ENCODE measurements at regions not wholly inside any gene's neighbourhood (a gene's known extent, or its start where the extent isn't known, plus 50 kb on each side); places are given as distances from the start of the nearest gene placed in this dataset.
A peak's percentile ranks its signal among the peaks of the same experiment; 100 is the strongest.
"Not testable (repeated sequence)": the region's sequence is repeated elsewhere in the genome, so short reads cannot be mapped to it uniquely, and the experiment has no call there.

DNA sequence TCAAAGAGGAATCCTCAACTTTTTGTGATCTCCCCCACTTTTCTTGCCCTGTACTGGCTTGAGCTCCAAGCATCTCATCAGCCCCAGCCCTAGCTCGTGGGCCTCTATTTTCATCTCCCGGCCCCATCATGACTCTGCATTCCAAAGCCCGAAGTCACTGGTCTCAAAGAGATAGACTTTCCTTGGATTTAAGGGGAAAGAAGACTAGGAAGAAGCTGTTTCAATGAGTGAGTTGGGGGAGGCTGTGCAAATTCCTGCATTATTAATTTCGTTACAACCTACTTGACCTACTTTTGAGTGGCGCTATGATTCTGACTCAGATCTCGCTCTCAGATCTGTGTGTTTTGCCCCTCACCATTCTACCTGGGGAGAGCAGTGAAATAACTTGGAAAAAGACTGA lies 266.6 kb upstream of the TBL1XR1 start:
- Histone ChIP-seq H3K4me3 (no peak overlapping the region), H3K36me3 (no peaks in the 10 kb centered on the region), H3K27me3 (no peaks in the 10 kb centered on the region), H3K4me1 (ENCODE audit: low read depth) (no peaks in the 10 kb centered on the region), H3K9me3 (ENCODE audit: low read depth) (no peaks in the 10 kb centered on the region), H3K27ac (no peak overlapping the region)
- TF ChIP-seq, protein P1, sequence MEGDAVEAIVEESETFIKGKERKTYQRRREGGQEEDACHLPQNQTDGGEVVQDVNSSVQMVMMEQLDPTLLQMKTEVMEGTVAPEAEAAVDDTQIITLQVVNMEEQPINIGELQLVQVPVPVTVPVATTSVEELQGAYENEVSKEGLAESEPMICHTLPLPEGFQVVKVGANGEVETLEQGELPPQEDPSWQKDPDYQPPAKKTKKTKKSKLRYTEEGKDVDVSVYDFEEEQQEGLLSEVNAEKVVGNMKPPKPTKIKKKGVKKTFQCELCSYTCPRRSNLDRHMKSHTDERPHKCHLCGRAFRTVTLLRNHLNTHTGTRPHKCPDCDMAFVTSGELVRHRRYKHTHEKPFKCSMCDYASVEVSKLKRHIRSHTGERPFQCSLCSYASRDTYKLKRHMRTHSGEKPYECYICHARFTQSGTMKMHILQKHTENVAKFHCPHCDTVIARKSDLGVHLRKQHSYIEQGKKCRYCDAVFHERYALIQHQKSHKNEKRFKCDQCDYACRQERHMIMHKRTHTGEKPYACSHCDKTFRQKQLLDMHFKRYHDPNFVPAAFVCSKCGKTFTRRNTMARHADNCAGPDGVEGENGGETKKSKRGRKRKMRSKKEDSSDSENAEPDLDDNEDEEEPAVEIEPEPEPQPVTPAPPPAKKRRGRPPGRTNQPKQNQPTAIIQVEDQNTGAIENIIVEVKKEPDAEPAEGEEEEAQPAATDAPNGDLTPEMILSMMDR (IDR thresholded peaks at IDR 0.05; ENCODE audit: low read depth, low read length) = no peak
- DNase-seq (ENCODE audit: low read depth in 1 of 2, low spot score in 1 of 2) = peak in 1 of 2 donors; percentile 69

DNA sequence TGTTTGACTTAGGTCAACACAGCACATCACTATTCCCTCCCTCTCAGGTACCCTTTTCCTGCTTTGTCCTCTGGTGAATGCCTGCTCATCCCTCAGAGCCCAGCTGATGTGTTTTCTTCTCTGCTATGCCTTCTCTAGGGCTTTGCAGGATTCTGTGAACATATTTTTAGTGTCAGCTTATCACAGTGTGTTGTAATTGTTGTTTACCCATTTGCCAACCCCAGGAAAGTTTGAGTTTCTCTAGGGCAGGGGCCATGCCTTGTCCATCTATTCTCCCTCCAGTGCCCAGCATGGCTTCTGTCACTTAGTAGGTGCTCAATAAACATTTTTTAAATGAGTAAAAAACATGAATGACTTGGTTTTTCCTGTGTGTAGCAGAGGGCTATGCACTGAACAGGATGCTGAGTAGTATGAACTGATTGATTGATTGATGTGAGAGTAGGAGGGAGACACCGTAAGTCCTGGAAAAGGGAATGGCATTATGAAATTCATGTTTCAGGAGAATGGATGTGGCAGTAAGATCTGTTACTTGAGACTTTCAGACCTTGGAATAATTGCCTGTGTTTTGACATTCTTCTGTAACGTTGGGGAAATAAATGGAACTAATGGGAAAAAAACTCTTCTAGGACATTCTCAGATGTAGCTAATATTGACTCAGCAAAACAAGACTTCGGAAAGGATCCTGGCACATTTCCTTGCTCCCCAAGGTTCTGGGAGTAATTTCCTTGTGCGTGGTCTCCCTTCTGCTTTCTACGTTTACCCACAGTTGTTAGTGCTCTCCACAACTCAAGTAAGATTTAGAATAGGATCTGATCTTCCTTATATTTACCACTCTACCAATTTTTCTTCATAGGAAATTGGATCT lies 267.3 kb upstream of the TBL1XR1 start:
- Histone ChIP-seq H3K27ac (no peak overlapping the region), H3K36me3 (no peaks in the 10 kb centered on the region), H3K9me3 (ENCODE audit: low read depth) (no peaks in the 10 kb centered on the region), H3K4me1 (ENCODE audit: low read depth) (no peaks in the 10 kb centered on the region), H3K4me3 (no peak overlapping the region), H3K27me3 (no peaks in the 10 kb centered on the region)
- peak in 1 of 2 donors; percentile 44 for DNase-seq (ENCODE audit: low read depth in 1 of 2, low spot score in 1 of 2)
- TF ChIP-seq, protein P1 (IDR thresholded peaks at IDR 0.05; ENCODE audit: low read depth, low read length) = no peak

DNA sequence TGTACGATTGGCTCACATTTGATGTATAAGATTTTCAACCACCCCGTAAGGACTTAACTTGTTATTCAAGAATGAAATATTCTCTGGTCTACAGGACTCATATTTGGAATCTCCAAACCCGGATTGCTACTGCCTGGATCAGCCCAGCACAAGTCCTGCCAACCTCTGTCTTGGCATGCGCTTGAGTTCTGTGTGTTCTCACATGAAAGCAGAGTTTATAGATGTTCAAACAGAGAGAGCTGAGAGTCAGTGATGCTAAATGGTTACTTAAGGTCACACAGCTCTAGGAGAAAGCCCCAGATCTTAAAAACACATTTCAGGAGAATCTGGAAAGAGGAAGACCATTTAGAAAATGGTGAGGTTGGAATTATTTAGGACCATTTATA lies 268.0 kb upstream of the TBL1XR1 start:
- no peaks in the 10 kb centered on the region for H3K4me1 ChIP-seq (ENCODE audit: low read depth)
- no peak for DNase-seq (ENCODE audit: low read depth in 1 of 2, low spot score in 1 of 2)
- no peaks in the 10 kb centered on the region for H3K9me3 ChIP-seq (ENCODE audit: low read depth)
- no peak overlapping the region for H3K4me3 ChIP-seq
- H3K36me3 ChIP-seq = no peaks in the 10 kb centered on the region
- TF ChIP-seq, protein P1 (IDR thresholded peaks at IDR 0.05; ENCODE audit: low read depth, low read length) = no peak
- no peak overlapping the region for H3K27ac ChIP-seq
- H3K27me3 ChIP-seq = no peaks in the 10 kb centered on the region

DNA sequence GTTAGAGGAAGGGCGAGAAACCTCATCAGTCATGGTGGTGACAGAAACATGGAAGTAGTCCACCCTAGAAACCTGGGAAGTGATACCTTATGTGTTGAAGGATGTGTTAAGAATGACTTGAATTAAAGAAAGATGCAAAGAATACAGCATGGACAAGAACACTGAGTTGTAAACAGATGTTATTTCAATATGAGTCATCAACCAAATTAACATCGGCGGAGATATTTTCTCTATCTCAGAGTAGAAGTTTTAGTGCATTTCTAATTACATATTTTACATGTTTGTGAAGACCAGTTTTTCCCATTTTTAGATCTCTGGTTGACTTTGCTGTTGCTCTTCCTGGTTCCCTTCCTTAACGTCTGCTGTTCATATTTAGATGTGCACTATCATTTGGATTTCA lies 268.8 kb upstream of the TBL1XR1 start:
- H3K4me1 ChIP-seq (ENCODE audit: low read depth) = no peaks in the 10 kb centered on the region
- no peak overlapping the region for H3K4me3 ChIP-seq
- H3K27me3 ChIP-seq = no peaks in the 10 kb centered on the region
- H3K36me3 ChIP-seq = no peaks in the 10 kb centered on the region
- no peak overlapping the region for H3K27ac ChIP-seq
- H3K9me3 ChIP-seq (ENCODE audit: low read depth) = no peaks in the 10 kb centered on the region
- TF ChIP-seq, protein P1 (IDR thresholded peaks at IDR 0.05; ENCODE audit: low read depth, low read length) = no peak
- peak in 1 of 2 donors; percentile 34 for DNase-seq (ENCODE audit: low read depth in 1 of 2, low spot score in 1 of 2)

DNA sequence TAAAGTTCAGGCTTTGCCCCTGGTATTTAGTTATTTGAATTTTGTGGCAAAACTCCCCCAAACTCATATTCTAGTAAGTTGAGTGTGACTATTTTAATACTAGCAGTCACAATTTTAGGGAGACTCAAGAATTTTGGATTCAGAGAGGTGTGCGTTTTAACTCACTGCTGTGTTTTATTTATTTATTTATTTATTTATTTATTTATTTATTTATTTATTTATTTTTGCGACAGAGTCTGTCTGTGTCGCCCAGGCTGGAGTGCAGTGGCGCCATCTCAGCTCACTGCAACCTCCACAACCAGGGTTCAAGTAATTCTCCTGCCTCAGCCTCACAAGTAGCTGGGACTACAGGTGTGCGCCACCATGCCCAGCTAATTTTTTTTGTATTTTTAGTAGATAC lies 269.3 kb upstream of the TBL1XR1 start:
- H3K9me3 ChIP-seq (ENCODE audit: low read depth); H3K4me1 ChIP-seq (ENCODE audit: low read depth); DNase-seq (ENCODE audit: low read depth in 1 of 2, low spot score in 1 of 2); H3K36me3 ChIP-seq; H3K27me3 ChIP-seq; H3K27ac ChIP-seq; H3K4me3 ChIP-seq: not testable (repeated sequence)

DNA sequence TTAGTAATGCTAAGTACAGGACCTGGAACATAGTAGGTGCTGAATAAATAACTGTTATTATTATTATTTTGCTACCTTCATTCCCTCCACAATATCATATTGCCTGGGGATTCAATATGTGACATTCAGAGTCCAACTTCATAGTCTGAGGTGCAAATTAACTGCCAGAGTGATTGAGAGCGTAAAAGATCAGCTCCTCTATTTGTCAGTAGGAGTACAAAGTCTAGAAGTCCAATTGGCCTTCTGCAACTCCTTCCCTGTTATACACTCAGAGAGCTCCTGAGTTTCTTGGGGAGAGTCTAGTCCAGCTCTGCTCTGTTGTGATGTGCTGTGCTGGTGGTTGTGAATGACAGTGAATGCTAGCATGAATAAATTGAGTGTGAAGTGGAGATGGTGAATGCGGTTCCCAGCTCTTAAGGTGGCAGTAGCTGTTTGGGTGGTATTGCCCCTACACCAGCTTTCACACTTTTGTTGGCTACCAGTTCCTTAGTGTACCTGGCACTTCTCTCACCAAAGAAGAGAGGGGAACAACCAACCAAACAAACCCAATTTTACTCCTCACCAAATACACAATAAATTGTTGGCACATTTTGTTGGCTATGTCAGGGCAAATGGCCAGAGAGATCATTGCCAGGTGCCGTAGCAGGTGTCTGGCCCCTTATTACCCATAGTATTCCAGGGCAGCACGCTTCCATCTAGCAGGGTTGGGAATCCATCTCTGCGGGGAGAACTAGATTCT lies 270.1 kb upstream of the TBL1XR1 start:
- TF ChIP-seq, protein P1 (IDR thresholded peaks at IDR 0.05; ENCODE audit: low read depth, low read length) = no peak
- no peak overlapping the region for H3K27ac ChIP-seq
- no peaks in the 10 kb centered on the region for H3K4me1 ChIP-seq (ENCODE audit: low read depth)
- DNase-seq (ENCODE audit: low read depth in 1 of 2, low spot score in 1 of 2) = no peak
- H3K27me3 ChIP-seq = no peaks in the 10 kb centered on the region
- no peaks in the 10 kb centered on the region for H3K36me3 ChIP-seq
- no peaks in the 10 kb centered on the region for H3K9me3 ChIP-seq (ENCODE audit: low read depth)
- no peak overlapping the region for H3K4me3 ChIP-seq
